ENCODE measurements at regions not wholly inside any gene's neighbourhood (a gene's known extent, or its start where the extent isn't known, plus 50 kb on each side); places are given as distances from the start of the nearest gene placed in this dataset.

DNA sequence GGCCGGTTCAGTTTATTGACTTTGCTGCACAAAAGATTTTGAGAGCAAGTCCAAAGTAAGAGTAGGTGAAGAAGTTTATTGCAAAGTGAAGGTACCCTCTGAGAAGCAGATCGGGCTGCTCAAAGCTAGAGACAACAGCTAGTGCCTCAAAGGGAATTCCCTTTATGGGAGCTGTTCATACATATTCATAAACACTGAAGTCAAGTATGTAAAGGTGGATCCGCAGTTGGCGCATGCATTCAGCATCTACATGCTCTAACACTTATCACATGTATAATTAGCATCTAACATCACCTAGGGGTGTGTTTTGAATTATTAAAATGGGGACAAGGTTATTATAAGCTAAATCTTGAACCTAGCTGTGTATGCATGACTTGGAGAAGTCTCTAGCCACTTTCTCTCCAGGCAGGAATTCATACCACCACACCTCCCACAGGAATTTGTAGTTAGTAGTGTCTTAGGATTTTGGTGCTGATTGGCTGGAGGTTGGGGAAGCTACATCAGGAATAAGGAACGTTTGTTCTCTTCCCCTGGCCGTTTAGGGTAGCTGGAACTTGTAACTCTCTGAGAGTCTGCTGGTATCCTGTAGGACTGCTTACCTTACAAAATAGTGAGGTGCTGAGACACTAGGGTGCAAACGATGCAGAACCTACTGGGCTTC, 1633.9 kb downstream of the GRIK2 start:
- TF ChIP-seq EP300 (IDR thresholded peaks at IDR 0.05; ENCODE audit: borderline replicate concordance in 1 of 2, low read depth in 1 of 2, low read length in 1 of 2) = no peak
- TF ChIP-seq, protein P1, sequence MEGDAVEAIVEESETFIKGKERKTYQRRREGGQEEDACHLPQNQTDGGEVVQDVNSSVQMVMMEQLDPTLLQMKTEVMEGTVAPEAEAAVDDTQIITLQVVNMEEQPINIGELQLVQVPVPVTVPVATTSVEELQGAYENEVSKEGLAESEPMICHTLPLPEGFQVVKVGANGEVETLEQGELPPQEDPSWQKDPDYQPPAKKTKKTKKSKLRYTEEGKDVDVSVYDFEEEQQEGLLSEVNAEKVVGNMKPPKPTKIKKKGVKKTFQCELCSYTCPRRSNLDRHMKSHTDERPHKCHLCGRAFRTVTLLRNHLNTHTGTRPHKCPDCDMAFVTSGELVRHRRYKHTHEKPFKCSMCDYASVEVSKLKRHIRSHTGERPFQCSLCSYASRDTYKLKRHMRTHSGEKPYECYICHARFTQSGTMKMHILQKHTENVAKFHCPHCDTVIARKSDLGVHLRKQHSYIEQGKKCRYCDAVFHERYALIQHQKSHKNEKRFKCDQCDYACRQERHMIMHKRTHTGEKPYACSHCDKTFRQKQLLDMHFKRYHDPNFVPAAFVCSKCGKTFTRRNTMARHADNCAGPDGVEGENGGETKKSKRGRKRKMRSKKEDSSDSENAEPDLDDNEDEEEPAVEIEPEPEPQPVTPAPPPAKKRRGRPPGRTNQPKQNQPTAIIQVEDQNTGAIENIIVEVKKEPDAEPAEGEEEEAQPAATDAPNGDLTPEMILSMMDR (IDR thresholded peaks at IDR 0.05) = no peak
- TF ChIP-seq RFX5 (IDR thresholded peaks at IDR 0.05; ENCODE audit: low read length) = no peak
- no peak for TF ChIP-seq REST (IDR thresholded peaks at IDR 0.05; ENCODE audit: low read depth, low read length)
- no peak for TF ChIP-seq GABPA (IDR thresholded peaks at IDR 0.05; ENCODE audit: low read depth)
- no peak for TF ChIP-seq ELF1 (IDR thresholded peaks at IDR 0.05)
- TF ChIP-seq PBX3 (IDR thresholded peaks at IDR 0.05) = no peak
- no peak for TF ChIP-seq FOXM1 (IDR thresholded peaks at IDR 0.05; ENCODE audit: low read depth)
- no peak for TF ChIP-seq YY1 (IDR thresholded peaks at IDR 0.05; ENCODE audit: low read depth)
